ENCODE measurements at regions not wholly inside any gene's neighbourhood (a gene's known extent, or its start where the extent isn't known, plus 50 kb on each side); places are given as distances from the start of the nearest gene placed in this dataset.

DNA sequence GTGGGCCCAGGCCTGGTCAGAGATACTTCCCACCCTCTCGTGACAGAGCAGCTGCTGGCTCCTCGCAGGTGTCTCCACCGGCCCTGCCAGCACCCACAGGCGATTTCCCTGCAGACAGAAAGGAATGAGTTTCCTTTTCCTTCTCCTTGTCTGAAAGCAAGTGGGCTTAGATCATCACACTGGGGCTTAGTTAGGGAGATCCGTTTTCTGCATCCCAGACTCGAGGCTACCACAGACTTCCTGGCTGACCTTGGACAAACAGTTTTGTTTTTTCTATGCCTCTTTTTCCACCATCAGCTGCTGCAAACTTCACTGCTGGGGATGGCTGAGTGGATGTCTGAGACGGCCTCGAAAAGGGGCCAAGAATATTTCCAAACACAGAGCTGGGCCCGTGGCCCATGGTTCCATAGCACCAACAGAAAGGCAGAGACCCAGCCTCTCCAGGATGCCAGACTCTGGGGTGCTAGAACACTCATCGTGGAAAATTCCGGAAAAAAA is 86.5 kb downstream of the BANF2 start:
- Histone ChIP-seq H4K91ac (ENCODE audit: insufficient read depth, low read depth, low read length) (peak overlapping the region; percentile 1; the same call in 1 of the 2 replicates), H3K4me3 (ENCODE audit: insufficient read depth, low read depth, low read length) (no peak overlapping the region), H3K36me3 (ENCODE audit: control insufficient read depth, insufficient read depth, low read length) (no peaks in the 10 kb centered on the region), H3K79me1 (ENCODE audit: low read depth in 1 of 2, low read length in 2 of 2) (no peaks in the 10 kb centered on the region), H3K9ac (ENCODE audit: low read depth, low read length) (no peak overlapping the region), H3K14ac (replicated peaks; ENCODE audit: low read depth, low read length) (peak overlapping the region; percentile 34), H2BK20ac (ENCODE audit: low read depth, low read length) (no peak overlapping the region), H2BK5ac (ENCODE audit: low read depth, low read length, poor library complexity, severe bottlenecking) (no peak overlapping the region), H4K20me1 (ENCODE audit: insufficient read depth, low read length) (no peaks in the 10 kb centered on the region), H2BK120ac (ENCODE audit: low read depth, low read length) (peak overlapping the region; percentile 44; the same call in 1 of the 2 replicates), H2AK5ac (ENCODE audit: low read depth, low read length) (peak overlapping the region; percentile 31; the same call in 1 of the 2 replicates), H3K27me3 (ENCODE audit: control insufficient read depth, insufficient read depth, low read length) (no peaks in the 10 kb centered on the region), H4K8ac (ENCODE audit: low read depth in 2 of 2, low read length in 2 of 2) (peak overlapping the region; percentile 21 to 31; a peak in 1 of 4 replicates), H2AFZ (replicated peaks; ENCODE audit: low read length, poor library complexity) (peak overlapping the region; percentile 79), H2AK9ac (replicated peaks; ENCODE audit: low read depth, low read length, poor library complexity) (no peak overlapping the region), H3K18ac (ENCODE audit: low read depth, low read length) (no peak overlapping the region), H3K27ac (ENCODE audit: insufficient read depth, low read length) (0 out of 2 replicates have a peak overlapping the region, but pooled peaks have one; percentile 10), H3K9me1 (ENCODE audit: insufficient read depth, low read length) (no peaks in the 10 kb centered on the region), H3K4me1 (ENCODE audit: control insufficient read depth, insufficient read depth, low read length) (peaks cover 7% of the 10 kb centered on the region; the same call in 1 of the 2 replicates), H3K9me3 (ENCODE audit: control insufficient read depth, insufficient read depth, low read length) (no peaks in the 10 kb centered on the region), H4K5ac (ENCODE audit: low read depth, low read length) (peak overlapping the region; percentile 27; the same call in 1 of the 2 replicates), H3K23ac (ENCODE audit: low read depth, low read length) (no peak overlapping the region), H3K4ac (ENCODE audit: low read depth, low read length) (peak overlapping the region; percentile 50; the same call in 1 of the 2 replicates), H3K56ac (ENCODE audit: extremely low read depth, insufficient read depth, low read length) (no peak overlapping the region), H2BK15ac (ENCODE audit: low read depth, low read length) (no peak overlapping the region), H3K4me2 (ENCODE audit: low read depth, low read length) (no peak overlapping the region)
- no peak for TF ChIP-seq FOS (IDR thresholded peaks at IDR 0.05; ENCODE audit: low read depth, low read length)
- TF ChIP-seq NFE2L2 (IDR thresholded peaks at IDR 0.05; ENCODE audit: low read depth, low read length), result no peak
- TF ChIP-seq MAZ (IDR thresholded peaks at IDR 0.05; ENCODE audit: borderline replicate concordance, low read depth, low read length), result no peak
- TF ChIP-seq RAD21 (IDR thresholded peaks at IDR 0.05; ENCODE audit: low read length), result no peak
- TF ChIP-seq, protein P1, sequence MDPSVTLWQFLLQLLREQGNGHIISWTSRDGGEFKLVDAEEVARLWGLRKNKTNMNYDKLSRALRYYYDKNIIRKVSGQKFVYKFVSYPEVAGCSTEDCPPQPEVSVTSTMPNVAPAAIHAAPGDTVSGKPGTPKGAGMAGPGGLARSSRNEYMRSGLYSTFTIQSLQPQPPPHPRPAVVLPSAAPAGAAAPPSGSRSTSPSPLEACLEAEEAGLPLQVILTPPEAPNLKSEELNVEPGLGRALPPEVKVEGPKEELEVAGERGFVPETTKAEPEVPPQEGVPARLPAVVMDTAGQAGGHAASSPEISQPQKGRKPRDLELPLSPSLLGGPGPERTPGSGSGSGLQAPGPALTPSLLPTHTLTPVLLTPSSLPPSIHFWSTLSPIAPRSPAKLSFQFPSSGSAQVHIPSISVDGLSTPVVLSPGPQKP (IDR thresholded peaks at IDR 0.05; ENCODE audit: borderline replicate concordance, low read depth, low read length), result no peak
- no peak for TF ChIP-seq SMC3 (IDR thresholded peaks at IDR 0.05; ENCODE audit: low read depth, low read length)
- TF ChIP-seq MXI1 (IDR thresholded peaks at IDR 0.05; ENCODE audit: borderline replicate concordance, low read depth, low read length), result no peak
- TF ChIP-seq CHD1 (IDR thresholded peaks at IDR 0.05; ENCODE audit: low read depth, low read length), result no peak
- TF ChIP-seq CEBPB (IDR thresholded peaks at IDR 0.05; ENCODE audit: low read depth, low read length), result no peak
- no peak for TF ChIP-seq RFX5 (IDR thresholded peaks at IDR 0.05; ENCODE audit: low read depth, low read length)
- no peak for TF ChIP-seq BHLHE40 (IDR thresholded peaks at IDR 0.05; ENCODE audit: low read depth, low read length)
- no peak for TF ChIP-seq MAFK (IDR thresholded peaks at IDR 0.05; ENCODE audit: low read depth, low read length)
- no peak for TF ChIP-seq RCOR1 (IDR thresholded peaks at IDR 0.05; ENCODE audit: insufficient replicate concordance, low read length)
- no peak for TF ChIP-seq USF2 (IDR thresholded peaks at IDR 0.05; ENCODE audit: low read depth, low read length)
- TF ChIP-seq, protein P2, sequence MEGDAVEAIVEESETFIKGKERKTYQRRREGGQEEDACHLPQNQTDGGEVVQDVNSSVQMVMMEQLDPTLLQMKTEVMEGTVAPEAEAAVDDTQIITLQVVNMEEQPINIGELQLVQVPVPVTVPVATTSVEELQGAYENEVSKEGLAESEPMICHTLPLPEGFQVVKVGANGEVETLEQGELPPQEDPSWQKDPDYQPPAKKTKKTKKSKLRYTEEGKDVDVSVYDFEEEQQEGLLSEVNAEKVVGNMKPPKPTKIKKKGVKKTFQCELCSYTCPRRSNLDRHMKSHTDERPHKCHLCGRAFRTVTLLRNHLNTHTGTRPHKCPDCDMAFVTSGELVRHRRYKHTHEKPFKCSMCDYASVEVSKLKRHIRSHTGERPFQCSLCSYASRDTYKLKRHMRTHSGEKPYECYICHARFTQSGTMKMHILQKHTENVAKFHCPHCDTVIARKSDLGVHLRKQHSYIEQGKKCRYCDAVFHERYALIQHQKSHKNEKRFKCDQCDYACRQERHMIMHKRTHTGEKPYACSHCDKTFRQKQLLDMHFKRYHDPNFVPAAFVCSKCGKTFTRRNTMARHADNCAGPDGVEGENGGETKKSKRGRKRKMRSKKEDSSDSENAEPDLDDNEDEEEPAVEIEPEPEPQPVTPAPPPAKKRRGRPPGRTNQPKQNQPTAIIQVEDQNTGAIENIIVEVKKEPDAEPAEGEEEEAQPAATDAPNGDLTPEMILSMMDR (conservative IDR thresholded peaks at IDR 0.05; ENCODE audit: low read depth, low read length), result no peak
- no peak for TF ChIP-seq POLR2A (IDR thresholded peaks at IDR 0.05; ENCODE audit: low read depth, low read length)
- BruUV-seq (replicated peaks), result no TSS peak
- dilution Hi-C loops (cut with HindIII; ENCODE audit: low sequenced_read_pairs, unreplicated experiment) (no loop called here), in situ Hi-C loops (cut with MboI; ENCODE audit: low sequenced_read_pairs) (no loop called here), intact Hi-C loops (cut with micrococcal nuclease) (no loop called here)
- ChIA-PET POLR2A (ENCODE audit: unreplicated experiment) (no interaction called here), CTCF (no interaction called here)
- ATAC-seq (ENCODE audit: low read depth) (peak; percentile 79), DNase-seq (peak; percentile 75)
- WGBS, 2 experiments (ENCODE audit: extremely low coverage in 2 of 2, insufficient read length in 1 of 2), result 60% methylated on average over 6 of the region's 11 CpGs; no CpG with 5 or more reads in 1 of the 2 experiments

Data from IMR-90 (cell line).